ENCODE measurements at regions not wholly inside any gene's neighbourhood (a gene's known extent, or its start where the extent isn't known, plus 50 kb on each side); places are given as distances from the start of the nearest gene placed in this dataset.

GRCh38 chr21:38986806-38987632 lies 181.3 kb downstream of the ETS2 start:
- no peak for DNase-seq

DNA sequence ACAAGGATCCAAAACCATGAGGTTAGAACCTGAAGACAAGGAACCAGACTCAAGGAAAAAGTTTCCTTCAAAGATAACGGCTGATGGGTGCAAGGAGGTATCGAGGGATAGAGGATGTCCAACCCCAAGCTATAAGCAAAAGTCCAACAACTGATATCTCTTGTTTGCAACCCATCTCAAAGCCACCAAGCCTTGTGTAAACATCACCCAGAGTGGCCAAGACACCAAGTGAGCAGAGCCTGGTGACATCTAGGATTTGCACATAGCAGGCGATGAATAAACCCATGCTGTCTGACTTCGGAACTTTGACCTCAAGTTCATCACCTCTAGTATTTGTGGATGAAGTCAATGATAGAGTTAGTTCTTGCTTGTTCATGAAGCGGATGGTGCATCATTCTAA lies 180.7 kb downstream of the ETS2 start:
- DNase-seq, result no peak

DNA sequence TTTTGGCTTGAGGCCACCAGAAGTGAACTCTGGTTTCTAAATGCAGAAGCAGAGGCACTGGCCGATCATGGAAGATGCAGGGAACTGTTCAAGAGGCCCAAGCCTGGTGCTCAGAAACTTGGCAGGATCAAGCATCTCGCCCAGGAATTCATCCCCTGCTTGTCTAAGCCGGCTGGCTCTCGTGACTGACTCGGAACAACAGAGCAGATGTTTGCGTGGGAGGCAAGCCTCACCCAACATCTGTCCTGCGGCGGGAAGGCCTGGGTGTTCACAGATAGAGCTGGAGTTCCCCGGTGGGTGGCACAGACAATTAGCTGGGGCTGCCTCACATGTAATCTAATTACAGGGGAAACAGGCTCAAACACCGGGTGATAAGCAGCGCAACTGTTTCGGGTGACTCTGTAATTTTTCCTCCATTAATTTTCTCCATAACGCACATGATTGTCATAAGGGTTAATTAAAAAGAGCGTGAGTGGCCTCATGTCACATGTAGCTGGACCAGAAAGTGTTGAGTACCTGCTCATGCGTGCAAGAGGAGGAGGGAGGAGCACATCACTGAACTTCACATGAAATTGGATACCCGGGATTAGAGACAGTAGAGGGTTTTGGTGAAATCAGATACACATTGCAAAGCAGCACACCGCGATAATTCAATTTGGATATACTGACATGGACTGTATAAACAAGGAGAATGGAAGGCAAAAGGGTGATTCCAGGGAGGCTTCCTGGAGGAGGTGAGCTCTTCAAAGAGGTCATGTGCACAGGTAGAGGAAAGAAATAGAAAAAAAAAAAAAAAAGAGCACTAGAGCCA lies 180.0 kb downstream of the ETS2 start:
- peak in 5 of 56 donors; percentile 5 to 38 (median 8) for DNase-seq

DNA sequence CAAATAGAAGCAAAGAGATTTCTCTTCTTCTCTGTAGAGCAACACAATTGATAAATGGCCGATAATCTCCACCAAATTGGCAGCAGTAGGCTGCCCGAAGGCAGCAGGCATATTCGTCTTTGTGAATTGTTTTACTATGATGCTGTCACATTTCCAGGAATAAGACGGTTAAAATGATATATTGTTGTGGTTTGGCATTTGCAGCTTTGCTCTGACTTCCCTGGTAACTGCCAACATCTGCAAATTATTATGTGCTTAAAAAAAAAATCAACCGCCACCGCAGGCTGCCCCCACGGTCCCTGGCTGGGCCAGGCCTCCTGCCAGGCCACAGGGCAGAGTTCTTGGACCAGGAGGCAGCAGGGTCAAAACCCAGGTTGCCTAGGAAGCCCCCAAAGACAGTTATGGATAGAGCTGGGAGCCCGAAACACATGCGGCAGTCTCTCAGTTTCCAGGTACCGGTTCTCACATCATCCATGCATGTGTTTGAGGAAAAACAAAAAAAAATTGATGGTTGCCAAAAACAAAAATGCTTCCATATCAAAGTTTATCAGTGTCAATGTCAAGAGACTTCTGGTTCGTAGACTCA lies 179.3 kb downstream of the ETS2 start:
- DNase-seq, result no peak

GRCh38 chr21:38984568-38984967 lies 178.8 kb downstream of the ETS2 start:
- no peak for DNase-seq

GRCh38 chr21:38983560-38983959 lies 177.8 kb downstream of the ETS2 start:
- no peak for DNase-seq

- DNase-seq, result no peak
Observed at GRCh38 chr21:38982804-38983203, 177.1 kb downstream of the ETS2 start.

DNA sequence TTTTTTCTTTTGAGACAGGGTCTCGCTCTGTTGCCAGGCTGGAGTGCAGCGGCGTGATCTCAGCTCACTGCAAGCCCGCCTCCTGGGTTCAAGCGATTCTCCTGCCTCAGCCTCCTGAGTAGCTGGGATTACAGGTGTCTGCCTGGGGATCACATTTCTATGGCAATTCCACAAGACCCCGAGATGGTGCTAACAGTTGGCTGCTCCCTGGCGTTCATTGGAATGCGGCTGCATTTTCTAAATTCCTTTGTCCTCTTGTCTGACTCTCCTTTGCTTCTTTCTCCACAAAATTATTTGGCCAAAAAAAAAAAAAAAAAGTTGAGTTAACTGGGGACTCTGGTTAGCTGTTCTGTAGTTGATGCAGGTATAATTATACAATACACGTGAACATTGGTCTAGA lies 176.4 kb downstream of the ETS2 start:
- DNase-seq, result no peak

GRCh38 chr21:38980416-38981313 lies 174.9 kb downstream of the ETS2 start:
- DNase-seq, result no peak

DNA sequence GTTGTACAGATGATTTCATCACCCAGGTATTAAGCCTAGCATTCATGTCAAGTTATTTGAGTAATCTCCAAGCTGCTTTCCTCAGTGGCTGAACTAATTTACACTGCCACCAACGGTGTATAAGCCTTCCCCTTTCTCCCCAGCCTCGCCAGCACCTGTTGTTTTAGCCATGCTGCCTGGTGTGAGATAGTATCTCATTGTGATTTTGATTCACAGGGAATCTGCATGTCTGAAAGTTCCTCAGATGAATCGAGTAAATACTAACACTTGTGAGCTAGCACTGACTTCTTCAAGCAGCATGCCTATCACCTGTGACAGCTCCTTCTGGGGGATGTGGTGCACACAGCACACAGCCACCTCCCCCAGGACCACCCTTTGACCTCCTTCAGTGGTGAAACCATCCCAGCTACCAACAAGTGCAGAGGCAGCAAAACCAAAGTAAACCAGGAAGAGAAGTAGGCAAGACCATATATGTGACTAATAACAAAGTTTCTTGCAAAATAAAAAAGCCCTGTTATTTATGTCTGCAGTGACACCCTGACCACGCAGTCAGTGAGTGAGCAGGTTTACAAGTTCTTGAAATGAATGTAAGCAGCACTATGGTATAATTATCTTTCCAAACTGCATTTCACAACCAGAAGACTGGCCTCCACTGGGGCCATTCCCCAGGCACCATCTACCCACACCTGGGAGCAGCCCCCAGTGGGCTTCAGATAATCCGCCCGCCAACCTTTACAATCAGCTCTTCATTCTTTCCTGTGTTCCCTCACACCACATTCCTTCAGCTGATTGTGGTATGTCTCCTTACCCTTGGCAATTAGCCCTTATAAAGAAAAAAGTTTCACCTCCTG lies 173.8 kb downstream of the ETS2 start:
- DNase-seq, result no peak

DNA sequence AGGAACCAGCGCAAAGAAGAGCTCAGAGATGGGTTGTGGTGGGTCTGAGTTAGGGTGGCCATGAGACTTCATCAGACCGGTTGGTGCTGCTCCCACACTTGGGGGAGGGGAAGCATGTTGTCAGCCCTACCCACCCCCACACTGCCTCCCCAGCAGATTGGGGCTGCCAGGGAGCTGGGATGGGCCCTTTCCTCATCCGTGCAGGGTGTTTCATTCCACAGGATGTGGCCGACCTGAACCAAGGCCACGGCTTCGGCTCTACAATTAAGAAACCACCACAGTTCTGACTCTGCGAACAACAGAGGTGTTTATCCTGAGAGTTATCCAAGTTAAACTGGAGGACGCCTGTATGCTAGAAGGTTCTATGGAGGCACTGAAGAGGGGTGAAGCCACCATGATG lies 171.2 kb downstream of the ETS2 start:
- no peak for DNase-seq

- DNase-seq, result no peak
Observed at GRCh38 chr21:38973552-38973951, 167.8 kb downstream of the ETS2 start.

DNA sequence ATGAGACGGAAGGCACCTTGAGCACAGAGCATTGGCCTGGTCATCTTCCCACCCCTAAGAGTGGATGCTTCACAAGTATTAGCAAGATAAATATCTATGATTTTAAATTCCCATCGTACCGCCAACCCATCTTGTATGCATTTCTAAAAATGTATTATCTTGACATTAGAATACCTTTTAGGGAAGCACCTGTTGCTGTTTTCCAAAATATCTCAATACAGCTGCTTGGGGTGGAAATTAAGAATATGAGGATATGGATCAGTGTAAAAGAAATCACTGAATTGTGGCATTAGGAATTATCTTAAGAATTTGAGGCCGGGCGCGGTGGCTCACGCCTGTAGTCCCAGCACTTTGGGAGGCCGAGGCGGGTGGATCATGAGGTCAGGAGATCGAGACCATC lies 166.3 kb downstream of the ETS2 start:
- no peak for DNase-seq

GRCh38 chr21:38970765-38971164 lies 165.0 kb downstream of the ETS2 start:
- no peak for DNase-seq

DNA sequence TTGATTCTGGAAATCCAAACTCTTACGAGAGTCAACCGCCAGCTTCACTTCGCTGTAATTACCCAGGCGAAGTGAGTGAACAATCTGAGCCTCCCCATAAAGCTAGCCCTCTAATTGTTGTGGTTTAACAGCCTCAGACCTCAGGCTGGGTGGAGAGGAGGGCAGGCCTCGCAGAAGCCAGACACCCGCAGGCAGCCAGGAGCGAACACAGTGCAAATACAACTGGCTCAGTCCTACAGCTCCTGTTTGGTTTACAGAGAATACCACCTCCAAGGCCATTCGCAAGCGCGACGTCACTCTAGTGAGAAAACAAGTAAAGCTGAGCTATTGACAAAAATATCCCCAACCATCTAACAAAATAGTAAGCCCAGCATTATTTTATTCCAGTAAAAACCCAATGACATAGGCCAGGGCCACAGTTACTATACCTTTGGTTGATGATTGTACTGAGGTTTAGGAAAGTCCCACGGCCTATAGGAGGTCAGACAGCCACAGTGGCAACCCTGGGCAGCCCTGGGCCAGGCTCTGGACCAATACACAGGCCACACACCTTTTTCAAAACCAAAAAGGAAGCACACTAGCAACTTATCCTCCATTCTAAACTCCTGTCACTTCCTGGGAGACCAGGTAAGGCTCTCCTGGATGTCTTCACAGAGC lies 163.3 kb downstream of the ETS2 start:
- DNase-seq, result no peak

DNA sequence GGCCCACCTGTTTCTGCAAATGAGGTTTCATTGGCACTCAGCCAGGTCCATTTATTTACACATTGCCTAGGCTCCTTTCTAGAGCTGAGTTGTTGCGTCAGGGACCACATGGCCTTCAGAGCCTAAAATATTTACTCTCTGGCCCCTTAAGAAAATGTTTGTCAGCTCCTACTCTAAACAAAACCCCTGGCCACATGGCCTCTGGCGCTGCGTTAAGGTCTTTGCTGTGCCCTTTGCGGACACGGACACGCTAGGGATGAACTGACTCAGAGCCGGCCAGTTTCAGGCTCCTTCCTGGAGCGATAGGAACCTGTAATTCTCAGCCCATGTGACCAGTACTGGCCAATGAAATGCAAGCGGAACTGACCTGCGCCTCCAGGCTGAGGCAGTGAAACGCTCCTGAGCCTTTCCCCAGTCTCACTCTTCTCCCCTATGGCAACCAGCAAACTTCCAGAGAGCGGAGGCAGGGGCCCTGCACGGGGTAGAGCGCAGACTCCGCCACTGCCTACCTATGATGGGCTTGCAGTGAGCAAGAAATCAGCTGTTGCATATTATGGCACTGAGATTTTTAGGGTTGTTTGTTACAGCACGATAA lies 160.3 kb downstream of the ETS2 start:
- peak in 2 of 56 donors; percentile 3 to 4 for DNase-seq

DNA sequence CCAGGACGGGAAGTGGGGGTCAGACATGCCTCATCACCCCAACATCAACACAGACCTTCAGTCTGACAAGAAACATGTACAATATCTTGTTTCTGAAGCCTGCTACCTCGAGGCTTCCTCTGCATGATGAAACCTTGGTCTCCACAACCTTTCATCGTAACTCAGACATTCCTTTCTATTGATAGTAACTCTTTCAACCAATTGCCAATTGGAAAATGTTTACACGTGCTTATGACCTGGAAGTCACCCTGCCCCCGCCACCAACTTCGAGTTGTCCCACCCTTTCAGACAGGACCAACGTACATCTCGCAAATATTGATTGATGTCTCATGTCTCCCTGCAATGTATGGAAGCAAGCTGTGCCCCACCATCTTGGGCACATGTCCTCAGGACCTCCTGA lies 159.5 kb downstream of the ETS2 start:
- no peak for DNase-seq

DNA sequence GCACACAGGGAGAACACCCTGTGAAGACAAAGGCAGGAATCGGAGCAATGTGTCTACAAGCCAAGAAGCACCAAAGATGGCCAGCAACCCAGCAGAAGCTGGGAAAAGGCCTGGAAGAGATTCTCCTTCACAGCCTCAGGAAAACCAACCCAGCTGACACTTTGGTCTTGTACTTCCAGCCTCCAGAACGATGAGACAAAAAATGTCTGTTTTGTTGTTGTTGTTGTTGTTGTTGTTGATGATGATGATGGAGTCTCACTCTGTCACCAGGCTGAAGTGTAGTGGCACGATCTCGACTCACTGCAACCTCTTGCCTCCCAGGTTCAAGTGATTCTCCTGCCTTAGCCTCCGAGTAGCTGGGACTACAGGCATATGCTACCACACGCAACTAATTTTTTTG lies 157.3 kb downstream of the ETS2 start:
- DNase-seq, result no peak

GRCh38 chr21:38960251-38960650 lies 154.5 kb downstream of the ETS2 start:
- DNase-seq, result no peak

All from amygdala (tissue), 56 donors.